B cell (primary cell): ENCODE measurements at regions not wholly inside any gene's neighbourhood (a gene's known extent, or its start where the extent isn't known, plus 50 kb on each side); places are given as distances from the start of the nearest gene placed in this dataset.

Source experiments
- ATAC-seq: fragments of 200-7000 bp; cut with Tn5 transposase; one replicate; pipeline ENCODE4 v1.10.0; 2021; ENCODE audit warnings: low read depth, mild to moderate bottlenecking, moderate number of reproducible peaks, moderate library complexity
- CTCF ChIA-PET: fragments of 350-600 bp; sonication (Branson Sonifier 250); formaldehyde crosslinking; loops from one replicate; lab custom pipeline; 2021; ENCODE audit warnings: antibody characterized with exemption, inconsistent platforms; lab: Charles Lee
- POLR2A ChIA-PET: fragments of 350-600 bp; sonication (Branson Sonifier 250); formaldehyde crosslinking; loops from one replicate; lab custom pipeline; 2021; ENCODE audit warnings: antibody characterized with exemption; lab: Charles Lee
- DNase-seq: peaks from one replicate; pipeline ENCODE4 v3.0.0; 2013
- H2AFZ ChIP-seq: 2 replicates; pipeline ENCODE4 v1.6.1; 2012; ENCODE audit warnings: mild to moderate bottlenecking, low read depth, low read length; ENCODE audit not compliant: insufficient read depth, poor library complexity, severe bottlenecking
- H3K27ac ChIP-seq, 2 donors: 1 replicate in 1 of 2; 2 replicates in 1 of 2; pipeline ENCODE4 v1.5.1; 2012 to 2013; ENCODE audit warnings: low read length in 2 of 2, mild to moderate bottlenecking in 2 of 2, moderate library complexity in 1 of 2
- H3K27me3 ChIP-seq, 4 experiments: fragments of 200-600 bp in 1 of 4; sonication (generic) in 1 of 4; replicated peaks in 1 of 4; 1 replicate in 2 of 4; 2 replicates in 2 of 4; pipeline versions ENCODE4 v1.6.1 to v1.7.0; 2013 to 2016; ENCODE audit warnings: low read length in 3 of 4, mild to moderate bottlenecking in 2 of 4, mixed read lengths in 1 of 4, moderate library complexity in 1 of 4; ENCODE audit not compliant: insufficient read depth in 4 of 4, control insufficient read depth in 3 of 4; ENCODE audit errors: control extremely low read depth in 1 of 4
- H3K36me3 ChIP-seq, 2 experiments: replicated peaks in 1 of 2; 1 replicate in 1 of 2; 2 replicates in 1 of 2; pipeline versions ENCODE4 v1.6.1 to v1.7.1; 2013; ENCODE audit warnings: low read length in 1 of 2; ENCODE audit not compliant: insufficient read depth in 2 of 2, control insufficient read depth in 1 of 2; ENCODE audit errors: control extremely low read depth in 1 of 2, extremely low read depth in 1 of 2
- H3K4me1 ChIP-seq, 2 donors: fragments of 200-600 bp in 1 of 2; sonication (generic) in 1 of 2; 1 replicate in 1 of 2; 2 replicates in 1 of 2; pipeline versions ENCODE4 v1.5.1 to v1.6.1; 2013 to 2017; ENCODE audit warnings: low read length in 2 of 2; ENCODE audit not compliant: control insufficient read depth in 2 of 2, insufficient read depth in 2 of 2
- H3K4me2 ChIP-seq: replicated peaks from 2 replicates; pipeline ENCODE3; 2012; ENCODE audit warnings: mild to moderate bottlenecking, low read depth, low read length; ENCODE audit not compliant: poor library complexity, severe bottlenecking
- H3K4me3 ChIP-seq, 5 experiments: fragments of 200-600 bp in 1 of 5; sonication (generic) in 1 of 5; 1 replicate in 3 of 5; 2 replicates in 2 of 5; pipeline versions ENCODE4 v1.5.1 to v1.7.0; 2011 to 2016; ENCODE audit warnings: low read length in 4 of 5, mild to moderate bottlenecking in 4 of 5, low read depth in 2 of 5, control low read depth in 1 of 5, moderate library complexity in 1 of 5; ENCODE audit not compliant: insufficient read depth in 1 of 5; ENCODE audit errors: control extremely low read depth in 1 of 5, extremely low read depth in 1 of 5
- H3K79me2 ChIP-seq: fragments of 200-600 bp; sonication (generic); one replicate; pipeline ENCODE4 v1.6.0; 2016; ENCODE audit warnings: low read length; ENCODE audit not compliant: control insufficient read depth, insufficient read depth
- H3K9ac ChIP-seq: fragments of 200-600 bp; sonication (generic); 2 replicates; pipeline ENCODE4 v1.6.1; 2017; ENCODE audit warnings: mild to moderate bottlenecking, low read length, moderate library complexity
- H3K9me3 ChIP-seq, 3 donors: one replicate each; pipeline versions ENCODE4 v1.6.1 to v1.7.1; 2013; ENCODE audit warnings: low read length in 2 of 3; ENCODE audit not compliant: control insufficient read depth in 2 of 3, insufficient read depth in 1 of 3; ENCODE audit errors: control extremely low read depth in 1 of 3
- H4K20me1 ChIP-seq: 2 replicates; pipeline ENCODE4 v1.6.0; 2012; ENCODE audit warnings: mild to moderate bottlenecking, low read length; ENCODE audit not compliant: insufficient read depth, control insufficient read depth, poor library complexity, severe bottlenecking
- H3K27ac Mint-ChIP-seq: one replicate; pipeline ENCODE4 v1.8.0; 2021; ENCODE audit warnings: mixed read lengths
- H3K27me3 Mint-ChIP-seq: one replicate; pipeline ENCODE4 v1.8.0; 2021; ENCODE audit warnings: mixed read lengths
- H3K4me1 Mint-ChIP-seq: one replicate; pipeline ENCODE4 v1.8.0; 2021; ENCODE audit warnings: mixed read lengths
- H3K4me3 Mint-ChIP-seq: one replicate; pipeline ENCODE4 v1.8.0; 2021; ENCODE audit warnings: mixed read lengths
- H3K9me3 Mint-ChIP-seq: one replicate; pipeline ENCODE4 v1.8.0; 2022; ENCODE audit warnings: mixed read lengths; ENCODE audit not compliant: insufficient read depth
- EZH2 ChIP-seq: IDR thresholded peaks from 2 replicates; pipeline ENCODE4 v1.6.1; 2012; ENCODE audit warnings: borderline replicate concordance, low read depth, mild to moderate bottlenecking, moderate library complexity, low read length; ENCODE audit not compliant: insufficient read depth, poor library complexity, severe bottlenecking
- whole genome bisulfite sequencing: methylation state at CpG from one replicate; pipeline ENCODE4 v1.1.5; 2013; ENCODE audit warnings: missing lambda C conversion rate; ENCODE audit not compliant: insufficient coverage; 5-methylcytosine and 5-hydroxymethylcytosine counted together
- intact Hi-C: fragments of 100-400 bp; cut with micrococcal nuclease; formaldehyde crosslinking; loops from one replicate; pipeline ENCODE4 v1.10.0; 2022
- TF ChIP-seq, protein P1 (sequence below): fragments of 200-600 bp; IDR thresholded peaks from one replicate; pipeline ENCODE4 v1.8.0; 2022; ENCODE audit warnings: antibody characterized with exemption, mild to moderate bottlenecking

DNA sequence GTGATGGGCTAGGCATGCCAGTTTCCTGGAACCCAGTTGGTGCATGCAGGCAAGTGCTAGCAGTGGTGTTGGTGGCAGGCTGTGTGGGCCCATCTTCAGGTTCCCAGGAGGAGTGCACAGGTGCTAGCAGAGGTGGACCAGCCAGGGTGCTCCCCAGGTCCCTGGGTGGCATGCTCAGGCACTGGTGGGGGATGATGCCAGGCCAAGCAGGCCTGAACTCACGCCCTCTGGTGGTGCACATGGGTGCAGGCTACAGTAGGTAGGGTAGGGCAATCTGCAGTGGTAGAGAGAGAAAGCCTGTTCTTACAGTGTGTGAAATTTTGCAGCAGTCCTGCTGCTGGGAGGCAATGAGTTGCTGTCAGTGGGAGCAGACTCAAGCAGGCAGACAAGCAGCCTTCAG is 1651.8 kb downstream of the DPP10 start:
- H3K4me1 Mint-ChIP-seq, result no peaks in the 10 kb centered on the region
- no peak overlapping the region for H3K4me3 Mint-ChIP-seq
- H3K27me3 Mint-ChIP-seq, result no peaks in the 10 kb centered on the region
- CTCF ChIA-PET, result no interaction called here
- no peaks in the 10 kb centered on the region for H3K36me3 ChIP-seq
- H2AFZ ChIP-seq, result no peak overlapping the region
- TF ChIP-seq EZH2, result no peak
- TF ChIP-seq, protein P1, sequence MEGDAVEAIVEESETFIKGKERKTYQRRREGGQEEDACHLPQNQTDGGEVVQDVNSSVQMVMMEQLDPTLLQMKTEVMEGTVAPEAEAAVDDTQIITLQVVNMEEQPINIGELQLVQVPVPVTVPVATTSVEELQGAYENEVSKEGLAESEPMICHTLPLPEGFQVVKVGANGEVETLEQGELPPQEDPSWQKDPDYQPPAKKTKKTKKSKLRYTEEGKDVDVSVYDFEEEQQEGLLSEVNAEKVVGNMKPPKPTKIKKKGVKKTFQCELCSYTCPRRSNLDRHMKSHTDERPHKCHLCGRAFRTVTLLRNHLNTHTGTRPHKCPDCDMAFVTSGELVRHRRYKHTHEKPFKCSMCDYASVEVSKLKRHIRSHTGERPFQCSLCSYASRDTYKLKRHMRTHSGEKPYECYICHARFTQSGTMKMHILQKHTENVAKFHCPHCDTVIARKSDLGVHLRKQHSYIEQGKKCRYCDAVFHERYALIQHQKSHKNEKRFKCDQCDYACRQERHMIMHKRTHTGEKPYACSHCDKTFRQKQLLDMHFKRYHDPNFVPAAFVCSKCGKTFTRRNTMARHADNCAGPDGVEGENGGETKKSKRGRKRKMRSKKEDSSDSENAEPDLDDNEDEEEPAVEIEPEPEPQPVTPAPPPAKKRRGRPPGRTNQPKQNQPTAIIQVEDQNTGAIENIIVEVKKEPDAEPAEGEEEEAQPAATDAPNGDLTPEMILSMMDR, result no peak
- POLR2A ChIA-PET, result no interaction called here
- no peak overlapping the region for H3K9ac ChIP-seq
- peaks cover 7% of the 10 kb centered on the region for H3K9me3 Mint-ChIP-seq
- no peak overlapping the region for H3K27ac Mint-ChIP-seq
- peaks cover 0 to 13% (median 0%) of the 10 kb centered on the region in 3 donors for H3K9me3 ChIP-seq
- no peak for DNase-seq
- H3K27ac ChIP-seq, result no peak overlapping the region
- no peaks in the 10 kb centered on the region for H3K27me3 ChIP-seq
- 13% methylated on average over 1 of the region's 1 CpG for WGBS
- no peaks in the 10 kb centered on the region for H3K4me1 ChIP-seq
- no peaks in the 10 kb centered on the region for H4K20me1 ChIP-seq
- H3K4me2 ChIP-seq, result no peak overlapping the region
- intact Hi-C loops, result no loop called here
- H3K79me2 ChIP-seq, result no peaks in the 10 kb centered on the region
- no peak overlapping the region for H3K4me3 ChIP-seq
- ATAC-seq, result no peak

DNA sequence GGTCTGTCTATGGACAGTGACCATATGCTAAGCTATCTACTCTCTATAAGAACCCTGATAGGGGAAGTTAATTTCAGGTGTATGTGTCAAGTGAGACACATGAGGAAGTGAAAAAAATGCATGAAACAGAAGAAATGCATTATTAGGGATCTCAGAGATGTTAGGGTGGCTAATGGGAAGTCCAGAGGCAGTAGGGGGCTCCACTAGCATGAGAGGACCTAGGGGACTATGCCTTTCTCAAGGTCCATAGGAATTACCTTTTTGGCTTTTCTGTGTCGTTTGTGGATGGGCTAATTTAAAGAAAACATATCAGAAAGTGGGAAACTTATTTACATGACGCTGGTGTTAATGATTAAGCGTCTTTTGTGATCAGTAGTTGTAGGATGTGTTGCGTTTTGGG is 1653.2 kb downstream of the DPP10 start:
- Histone ChIP-seq H3K4me3 (no peak overlapping the region), H3K9me3 (peaks cover 0 to 13% (median 0%) of the 10 kb centered on the region in 3 donors), H3K27ac (no peak overlapping the region), H3K36me3 (no peaks in the 10 kb centered on the region), H2AFZ (no peak overlapping the region), H3K9ac (no peak overlapping the region), H3K4me2 (no peak overlapping the region), H3K27me3 (no peaks in the 10 kb centered on the region), H3K79me2 (no peaks in the 10 kb centered on the region), H4K20me1 (no peaks in the 10 kb centered on the region), H3K4me1 (no peaks in the 10 kb centered on the region)
- POLR2A ChIA-PET, result no interaction called here
- no peak for ATAC-seq
- CTCF ChIA-PET, result no interaction called here
- H3K9me3 Mint-ChIP-seq, result peaks cover 7% of the 10 kb centered on the region
- DNase-seq, result no peak
- no peak overlapping the region for H3K4me3 Mint-ChIP-seq
- 83% methylated on average over 3 of the region's 4 CpGs for WGBS
- no peaks in the 10 kb centered on the region for H3K27me3 Mint-ChIP-seq
- H3K27ac Mint-ChIP-seq, result no peak overlapping the region
- intact Hi-C loops, result no loop called here
- H3K4me1 Mint-ChIP-seq, result no peaks in the 10 kb centered on the region
- TF ChIP-seq, protein P1, result no peak
- no peak for TF ChIP-seq EZH2
